ENCODE measurements at regions not wholly inside any gene's neighbourhood (a gene's known extent, or its start where the extent isn't known, plus 50 kb on each side); places are given as distances from the start of the nearest gene placed in this dataset.

GRCh38 chr14:44112774-44113460 is 394.2 kb downstream of the FSCB start:
- TF ChIP-seq POLR2AphosphoS5 (IDR thresholded peaks at IDR 0.05; ENCODE audit: insufficient read depth in 1 of 2, low read depth in 1 of 2) (no peak), CTCF (IDR thresholded peaks at IDR 0.05) (no peak), POLR2A (IDR thresholded peaks at IDR 0.05) (no peak)
